ENCODE measurements at regions not wholly inside any gene's neighbourhood (a gene's known extent, or its start where the extent isn't known, plus 50 kb on each side); places are given as distances from the start of the nearest gene placed in this dataset.

DNA sequence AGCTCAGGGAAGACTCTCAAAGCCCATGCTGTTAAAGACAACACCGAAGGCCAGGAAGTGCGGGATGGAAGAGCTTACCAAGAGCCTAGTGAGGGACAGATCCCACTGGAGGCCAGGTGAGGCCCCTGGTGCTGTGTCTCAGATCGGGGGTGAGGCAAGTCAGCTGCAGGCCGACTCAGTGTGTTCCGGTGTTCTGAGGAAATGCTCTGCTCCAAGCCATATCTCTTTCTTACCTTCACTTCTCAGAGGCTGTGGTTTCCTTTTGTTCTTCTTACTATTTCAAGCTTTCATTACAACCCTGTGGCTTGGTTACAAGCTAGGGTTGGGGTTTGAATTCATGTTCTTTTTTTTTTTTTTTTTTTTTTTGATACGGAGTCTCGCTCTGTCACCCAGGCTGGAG lies 114.3 kb upstream of the ZFP64 start:
- intact Hi-C loops (cut with micrococcal nuclease) = no loop called here
- Histone ChIP-seq H3K9ac (ENCODE audit: low read length) (no peak overlapping the region), H3K27ac (ENCODE audit: low read length in 2 of 2) (no peak overlapping the region), H3K79me2 (ENCODE audit: control insufficient read depth, insufficient read depth, low read length) (no peaks in the 10 kb centered on the region), H3K4me1 (ENCODE audit: control insufficient read depth in 2 of 2, insufficient read depth in 2 of 2, low read length in 2 of 2) (no peaks in the 10 kb centered on the region), H3K9me3 (ENCODE audit: control extremely low read depth in 1 of 3, control insufficient read depth in 2 of 3, insufficient read depth in 1 of 3, low read length in 2 of 3) (no peaks in the 10 kb centered on the region), H3K4me2 (replicated peaks; ENCODE audit: low read depth, low read length, poor library complexity, severe bottlenecking) (no peak overlapping the region), H3K36me3 (replicated peaks in 1 of 2; ENCODE audit: control extremely low read depth in 1 of 2, control insufficient read depth in 1 of 2, extremely low read depth in 1 of 2, insufficient read depth in 2 of 2, low read length in 1 of 2) (no peaks in the 10 kb centered on the region), H3K27me3 (replicated peaks in 1 of 4; ENCODE audit: control extremely low read depth in 1 of 4, control insufficient read depth in 3 of 4, insufficient read depth in 4 of 4, low read length in 3 of 4) (no peaks in the 10 kb centered on the region), H4K20me1 (ENCODE audit: control insufficient read depth, insufficient read depth, low read length, poor library complexity, severe bottlenecking) (no peaks in the 10 kb centered on the region), H3K4me3 (ENCODE audit: control extremely low read depth in 1 of 5, extremely low read depth in 1 of 5, insufficient read depth in 1 of 5, low read depth in 2 of 5, low read length in 4 of 5) (no peak overlapping the region), H2AFZ (ENCODE audit: insufficient read depth, low read depth, low read length, poor library complexity, severe bottlenecking) (peak overlapping the region; percentile 16)
- DNase-seq = no peak
- H3K27ac Mint-ChIP-seq = no peak overlapping the region
- TF ChIP-seq CTCF (IDR thresholded peaks at IDR 0.05) = no peak
- no peak for TF ChIP-seq EZH2 (IDR thresholded peaks at IDR 0.05; ENCODE audit: borderline replicate concordance, insufficient read depth, low read depth, low read length, poor library complexity, severe bottlenecking)
- CTCF ChIA-PET = interaction anchor here (0.7 to 0.9 kb wide), 2 partner anchors 11 to 1902 kb away, joined by 3 read pairs; partner anchors contain the start of gene PFDN4
- WGBS (ENCODE audit: insufficient coverage) = 42% methylated on average over 3 of the region's 7 CpGs
- H3K4me1 Mint-ChIP-seq = no peaks in the 10 kb centered on the region
- ATAC-seq (ENCODE audit: low read depth) = no peak
- H3K27me3 Mint-ChIP-seq = peaks cover 39% of the 10 kb centered on the region
- no peaks in the 10 kb centered on the region for H3K9me3 Mint-ChIP-seq (ENCODE audit: insufficient read depth)
- H3K4me3 Mint-ChIP-seq = no peak overlapping the region
- POLR2A ChIA-PET = no interaction called here

DNA sequence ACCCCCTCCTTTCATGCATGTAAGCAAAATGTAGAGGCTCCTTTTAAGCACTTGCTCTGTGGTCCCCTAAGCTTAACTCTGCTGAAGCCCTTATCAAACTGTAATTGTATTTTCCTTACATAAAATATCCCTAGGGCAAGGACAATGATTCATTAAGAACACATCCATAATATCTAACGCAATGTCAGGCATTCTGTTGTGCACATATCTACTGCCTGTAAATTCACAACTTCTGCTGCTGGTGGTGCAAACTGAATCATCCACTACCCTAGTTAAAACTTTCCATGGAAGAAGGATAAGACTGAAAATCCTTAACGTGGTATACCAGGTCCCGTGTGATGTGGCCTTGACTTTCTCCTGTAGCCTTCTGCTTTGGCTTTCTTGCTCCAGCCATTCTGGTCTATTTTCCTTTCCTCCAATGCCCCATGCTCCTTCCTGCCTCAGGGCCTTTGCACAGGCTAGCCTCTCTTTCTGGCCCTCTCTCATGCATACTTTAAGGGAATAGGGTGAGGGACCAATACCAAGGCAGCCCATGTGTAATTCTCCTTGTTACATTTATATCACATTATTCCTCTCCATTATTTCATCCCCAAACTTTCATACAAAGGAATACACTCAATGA lies 113.6 kb upstream of the ZFP64 start:
- H3K79me2 ChIP-seq (ENCODE audit: control insufficient read depth, insufficient read depth, low read length) = no peaks in the 10 kb centered on the region
- H3K4me2 ChIP-seq (replicated peaks; ENCODE audit: low read depth, low read length, poor library complexity, severe bottlenecking) = no peak overlapping the region
- no peak overlapping the region for H3K27ac ChIP-seq (ENCODE audit: low read length in 2 of 2)
- no peaks in the 10 kb centered on the region for H3K36me3 ChIP-seq (replicated peaks in 1 of 2; ENCODE audit: control extremely low read depth in 1 of 2, control insufficient read depth in 1 of 2, extremely low read depth in 1 of 2, insufficient read depth in 2 of 2, low read length in 1 of 2)
- intact Hi-C loops (cut with micrococcal nuclease) = no loop called here
- no peak overlapping the region for H2AFZ ChIP-seq (ENCODE audit: insufficient read depth, low read depth, low read length, poor library complexity, severe bottlenecking)
- ATAC-seq (ENCODE audit: low read depth) = no peak
- no peaks in the 10 kb centered on the region for H3K4me1 ChIP-seq (ENCODE audit: control insufficient read depth in 2 of 2, insufficient read depth in 2 of 2, low read length in 2 of 2)
- 100% methylated on average over 2 of the region's 3 CpGs for WGBS (ENCODE audit: insufficient coverage)
- TF ChIP-seq EZH2 (IDR thresholded peaks at IDR 0.05; ENCODE audit: borderline replicate concordance, insufficient read depth, low read depth, low read length, poor library complexity, severe bottlenecking) (no peak), CTCF (IDR thresholded peaks at IDR 0.05) (no peak)
- H3K4me3 ChIP-seq (ENCODE audit: control extremely low read depth in 1 of 5, extremely low read depth in 1 of 5, insufficient read depth in 1 of 5, low read depth in 2 of 5, low read length in 4 of 5) = no peak overlapping the region
- H4K20me1 ChIP-seq (ENCODE audit: control insufficient read depth, insufficient read depth, low read length, poor library complexity, severe bottlenecking) = no peaks in the 10 kb centered on the region
- Mint-ChIP-seq H3K4me1 (no peaks in the 10 kb centered on the region), H3K4me3 (no peak overlapping the region), H3K9me3 (ENCODE audit: insufficient read depth) (no peaks in the 10 kb centered on the region), H3K27me3 (peaks cover 36% of the 10 kb centered on the region), H3K27ac (no peak overlapping the region)
- no peaks in the 10 kb centered on the region for H3K27me3 ChIP-seq (replicated peaks in 1 of 4; ENCODE audit: control extremely low read depth in 1 of 4, control insufficient read depth in 3 of 4, insufficient read depth in 4 of 4, low read length in 3 of 4)
- H3K9ac ChIP-seq (ENCODE audit: low read length) = no peak overlapping the region
- no peak for DNase-seq
- POLR2A ChIA-PET = no interaction called here
- H3K9me3 ChIP-seq (ENCODE audit: control extremely low read depth in 1 of 3, control insufficient read depth in 2 of 3, insufficient read depth in 1 of 3, low read length in 2 of 3) = no peaks in the 10 kb centered on the region
- CTCF ChIA-PET = interaction anchor here (0.9 kb wide), 1 partner anchor 1903 kb away, joined by 3 read pairs; the partner anchor contains the start of gene PFDN4
